ENCODE measurements at regions not wholly inside any gene's neighbourhood (a gene's known extent, or its start where the extent isn't known, plus 50 kb on each side); places are given as distances from the start of the nearest gene placed in this dataset.

DNA sequence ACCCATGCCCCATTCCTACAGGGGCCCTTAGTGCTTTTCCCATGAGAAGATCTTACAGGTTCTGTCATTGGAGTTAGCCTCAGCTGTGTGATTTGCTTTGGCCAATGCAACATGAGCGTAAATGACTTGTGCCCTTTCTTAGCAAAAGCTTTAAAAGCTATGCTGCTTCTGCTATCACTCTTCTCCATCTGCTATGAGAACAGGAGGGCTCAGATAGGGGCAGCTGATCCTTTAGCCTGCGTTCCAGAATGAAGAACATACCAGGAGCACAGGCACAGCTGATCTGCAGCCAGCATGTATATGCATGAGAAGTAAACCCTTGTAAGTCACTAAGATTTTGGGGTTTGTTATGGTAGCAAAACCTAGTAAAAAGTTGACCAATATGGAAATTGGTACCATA is 218.2 kb downstream of the SH2D4B start:
- H3K27ac ChIP-seq, result no peak overlapping the region
- no peaks in the 10 kb centered on the region for H3K9me2 ChIP-seq (replicated peaks; ENCODE audit: insufficient read depth)
- 84% methylated on average over 2 of the region's 2 CpGs for WGBS (ENCODE audit: low lambda C conversion rate, missing lambda C conversion rate)
- TF ChIP-seq EZH2 (IDR thresholded peaks at IDR 0.05; ENCODE audit: borderline replicate concordance) (no peak), EZH2phosphoT487 (IDR thresholded peaks at IDR 0.05; ENCODE audit: low read depth, severe bottlenecking, unreplicated experiment) (no peak)
- TF ChIP-seq, protein P1, sequence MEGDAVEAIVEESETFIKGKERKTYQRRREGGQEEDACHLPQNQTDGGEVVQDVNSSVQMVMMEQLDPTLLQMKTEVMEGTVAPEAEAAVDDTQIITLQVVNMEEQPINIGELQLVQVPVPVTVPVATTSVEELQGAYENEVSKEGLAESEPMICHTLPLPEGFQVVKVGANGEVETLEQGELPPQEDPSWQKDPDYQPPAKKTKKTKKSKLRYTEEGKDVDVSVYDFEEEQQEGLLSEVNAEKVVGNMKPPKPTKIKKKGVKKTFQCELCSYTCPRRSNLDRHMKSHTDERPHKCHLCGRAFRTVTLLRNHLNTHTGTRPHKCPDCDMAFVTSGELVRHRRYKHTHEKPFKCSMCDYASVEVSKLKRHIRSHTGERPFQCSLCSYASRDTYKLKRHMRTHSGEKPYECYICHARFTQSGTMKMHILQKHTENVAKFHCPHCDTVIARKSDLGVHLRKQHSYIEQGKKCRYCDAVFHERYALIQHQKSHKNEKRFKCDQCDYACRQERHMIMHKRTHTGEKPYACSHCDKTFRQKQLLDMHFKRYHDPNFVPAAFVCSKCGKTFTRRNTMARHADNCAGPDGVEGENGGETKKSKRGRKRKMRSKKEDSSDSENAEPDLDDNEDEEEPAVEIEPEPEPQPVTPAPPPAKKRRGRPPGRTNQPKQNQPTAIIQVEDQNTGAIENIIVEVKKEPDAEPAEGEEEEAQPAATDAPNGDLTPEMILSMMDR (IDR thresholded peaks at IDR 0.05; ENCODE audit: poor library complexity), result no peak
- no peak for DNase-seq (ENCODE audit: low spot score)
- no peak overlapping the region for H3K4me3 ChIP-seq
- H4K20me1 ChIP-seq (ENCODE audit: insufficient read depth, poor library complexity, severe bottlenecking), result no peaks in the 10 kb centered on the region
- no peak overlapping the region for H3K4me2 ChIP-seq
- H2AFZ ChIP-seq, result no peak overlapping the region
- H3K27me3 ChIP-seq, result no peaks in the 10 kb centered on the region
- H3K4me1 ChIP-seq (ENCODE audit: insufficient read depth), result no peaks in the 10 kb centered on the region
- H3K36me3 ChIP-seq (replicated peaks; ENCODE audit: insufficient read depth, low read depth), result no peaks in the 10 kb centered on the region
- H3K9me3 ChIP-seq (ENCODE audit: low read depth), result no peaks in the 10 kb centered on the region
- H3K79me2 ChIP-seq, result no peaks in the 10 kb centered on the region

GRCh38 chr10:80759693-80760092 is 222.0 kb downstream of the SH2D4B start:
- no peaks in the 10 kb centered on the region for H3K36me3 ChIP-seq (replicated peaks; ENCODE audit: insufficient read depth, low read depth)
- H3K4me3 ChIP-seq, result no peak overlapping the region
- no peak overlapping the region for H3K4me2 ChIP-seq
- TF ChIP-seq EZH2 (IDR thresholded peaks at IDR 0.05; ENCODE audit: borderline replicate concordance) (no peak), EZH2phosphoT487 (IDR thresholded peaks at IDR 0.05; ENCODE audit: low read depth, severe bottlenecking, unreplicated experiment) (no peak)
- TF ChIP-seq, protein P1 (IDR thresholded peaks at IDR 0.05; ENCODE audit: poor library complexity), result no peak
- no peaks in the 10 kb centered on the region for H3K9me2 ChIP-seq (replicated peaks; ENCODE audit: insufficient read depth)
- 86% methylated on average over 5 of the region's 5 CpGs for WGBS (ENCODE audit: low lambda C conversion rate, missing lambda C conversion rate)
- H2AFZ ChIP-seq, result no peak overlapping the region
- H3K27ac ChIP-seq, result no peak overlapping the region
- H3K79me2 ChIP-seq, result no peaks in the 10 kb centered on the region
- no peaks in the 10 kb centered on the region for H4K20me1 ChIP-seq (ENCODE audit: insufficient read depth, poor library complexity, severe bottlenecking)
- DNase-seq (ENCODE audit: low spot score), result no peak
- H3K4me1 ChIP-seq (ENCODE audit: insufficient read depth), result no peaks in the 10 kb centered on the region
- H3K9me3 ChIP-seq (ENCODE audit: low read depth), result no peaks in the 10 kb centered on the region
- no peaks in the 10 kb centered on the region for H3K27me3 ChIP-seq

- Histone ChIP-seq H3K79me2 (no peaks in the 10 kb centered on the region), H3K9me3 (ENCODE audit: low read depth) (no peaks in the 10 kb centered on the region), H4K20me1 (ENCODE audit: insufficient read depth, poor library complexity, severe bottlenecking) (no peaks in the 10 kb centered on the region), H3K4me2 (no peak overlapping the region), H3K27me3 (no peaks in the 10 kb centered on the region), H2AFZ (no peak overlapping the region), H3K4me3 (no peak overlapping the region), H3K9me2 (replicated peaks; ENCODE audit: insufficient read depth) (no peaks in the 10 kb centered on the region), H3K4me1 (ENCODE audit: insufficient read depth) (no peaks in the 10 kb centered on the region), H3K27ac (no peak overlapping the region), H3K36me3 (replicated peaks; ENCODE audit: insufficient read depth, low read depth) (no peaks in the 10 kb centered on the region)
- no peak for TF ChIP-seq EZH2 (IDR thresholded peaks at IDR 0.05; ENCODE audit: borderline replicate concordance)
- no peak for TF ChIP-seq EZH2phosphoT487 (IDR thresholded peaks at IDR 0.05; ENCODE audit: low read depth, severe bottlenecking, unreplicated experiment)
- TF ChIP-seq, protein P1 (IDR thresholded peaks at IDR 0.05; ENCODE audit: poor library complexity), result no peak
- WGBS (ENCODE audit: low lambda C conversion rate, missing lambda C conversion rate), result 80% methylated on average over 2 of the region's 2 CpGs
- DNase-seq (ENCODE audit: low spot score), result no peak
These were observed 223.2 kb downstream of the SH2D4B start for GRCh38 chr10:80760914-80761371.

GRCh38 chr10:80767963-80768362 is 230.3 kb downstream of the SH2D4B start:
- H3K4me1 ChIP-seq (ENCODE audit: insufficient read depth), result no peaks in the 10 kb centered on the region
- no peak overlapping the region for H3K4me3 ChIP-seq
- H3K9me2 ChIP-seq (replicated peaks; ENCODE audit: insufficient read depth), result no peaks in the 10 kb centered on the region
- H3K4me2 ChIP-seq, result no peak overlapping the region
- no peaks in the 10 kb centered on the region for H3K79me2 ChIP-seq
- H3K9me3 ChIP-seq (ENCODE audit: low read depth), result no peaks in the 10 kb centered on the region
- TF ChIP-seq, protein P1 (IDR thresholded peaks at IDR 0.05; ENCODE audit: poor library complexity), result no peak
- TF ChIP-seq EZH2phosphoT487 (IDR thresholded peaks at IDR 0.05; ENCODE audit: low read depth, severe bottlenecking, unreplicated experiment) (no peak), EZH2 (IDR thresholded peaks at IDR 0.05; ENCODE audit: borderline replicate concordance) (no peak)
- no peaks in the 10 kb centered on the region for H3K27me3 ChIP-seq
- WGBS (ENCODE audit: low lambda C conversion rate, missing lambda C conversion rate), result 76% methylated on average over 1 of the region's 1 CpG
- DNase-seq (ENCODE audit: low spot score), result no peak
- no peak overlapping the region for H2AFZ ChIP-seq
- no peak overlapping the region for H3K27ac ChIP-seq
- H4K20me1 ChIP-seq (ENCODE audit: insufficient read depth, poor library complexity, severe bottlenecking), result no peaks in the 10 kb centered on the region
- H3K36me3 ChIP-seq (replicated peaks; ENCODE audit: insufficient read depth, low read depth), result no peaks in the 10 kb centered on the region
